HG03457 (cell line): ENCODE measurements at regions not wholly inside any gene's neighbourhood (a gene's known extent, or its start where the extent isn't known, plus 50 kb on each side); places are given as distances from the start of the nearest gene placed in this dataset.

Experiments used
- ATAC-seq: cut with Tn5 transposase; IDR thresholded peaks from one replicate; pipeline ENCODE4 v1.9.1; 2021; ENCODE audit warnings: moderate number of reproducible peaks; ENCODE audit not compliant: unreplicated experiment

- no peak for ATAC-seq
Observed at GRCh38 chr14:38850664-38851063, 252.4 kb downstream of the SEC23A start.

GRCh38 chr14:38848243-38848935 lies 254.6 kb downstream of the SEC23A start:
- no peak for ATAC-seq

- no peak for ATAC-seq
Observed at GRCh38 chr14:38847161-38847560, 255.9 kb downstream of the SEC23A start.

- no peak for ATAC-seq
Observed at GRCh38 chr14:38839694-38840365, 263.2 kb downstream of the SEC23A start.

- ATAC-seq = no peak
Observed at GRCh38 chr14:38838979-38839323, 264.1 kb downstream of the SEC23A start.

GRCh38 chr14:38838049-38838978 lies 264.7 kb downstream of the SEC23A start:
- ATAC-seq = no peak

GRCh38 chr14:38837343-38838048 lies 265.5 kb downstream of the SEC23A start:
- no peak for ATAC-seq

- ATAC-seq = no peak
Observed at GRCh38 chr14:38836539-38836938, 266.5 kb downstream of the SEC23A start.

- ATAC-seq = no peak
Observed at GRCh38 chr14:38835874-38836273, 267.2 kb downstream of the SEC23A start.

GRCh38 chr14:38828183-38828827 lies 274.7 kb downstream of the SEC23A start:
- no peak for ATAC-seq

- ATAC-seq = no peak
Observed at GRCh38 chr14:38824706-38825105, 278.3 kb downstream of the SEC23A start.

- no peak for ATAC-seq
Observed at GRCh38 chr14:38818555-38818954, 284.5 kb downstream of the SEC23A start.

- ATAC-seq = no peak
Observed at GRCh38 chr14:38808734-38809455, 294.1 kb downstream of the SEC23A start.

GRCh38 chr14:38799671-38800070 lies 303.4 kb downstream of the SEC23A start:
- ATAC-seq = no peak

GRCh38 chr14:38794677-38795076 lies 308.4 kb downstream of the SEC23A start:
- ATAC-seq = no peak

GRCh38 chr14:38791862-38792261 lies 311.2 kb downstream of the SEC23A start:
- no peak for ATAC-seq

- no peak for ATAC-seq
Observed at GRCh38 chr14:38790916-38791315, 312.1 kb downstream of the SEC23A start.

GRCh38 chr14:38789805-38790204 lies 313.2 kb downstream of the SEC23A start:
- no peak for ATAC-seq

GRCh38 chr14:38788060-38788459 lies 315.0 kb downstream of the SEC23A start:
- ATAC-seq = no peak

GRCh38 chr14:38786921-38787320 lies 316.1 kb downstream of the SEC23A start:
- no peak for ATAC-seq
